ENCODE measurements at regions not wholly inside any gene's neighbourhood (a gene's known extent, or its start where the extent isn't known, plus 50 kb on each side); places are given as distances from the start of the nearest gene placed in this dataset.
"Not testable (repeated sequence)": the region's sequence is repeated elsewhere in the genome, so short reads cannot be mapped to it uniquely, and the experiment has no call there.

DNA sequence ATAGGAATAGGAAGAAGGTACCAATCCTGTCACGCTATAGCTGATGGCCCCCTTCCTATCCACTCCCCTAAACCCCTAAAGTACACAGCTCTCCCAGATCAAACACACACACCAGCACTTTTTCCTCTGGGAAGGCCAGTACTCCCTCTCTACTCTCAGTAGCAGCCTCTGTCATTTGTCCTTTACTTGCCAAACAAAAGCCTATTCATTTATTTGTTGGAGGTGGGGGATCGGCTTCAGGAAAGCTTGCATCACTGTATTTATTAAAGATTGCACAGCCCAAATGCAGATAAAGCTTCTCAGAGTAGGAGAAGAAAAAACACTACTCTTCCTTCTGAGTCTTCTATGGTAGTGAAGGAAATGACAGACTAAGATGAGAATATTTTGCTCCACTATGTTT lies 429.7 kb upstream of the RASGRP1 start:
- DNase-seq: no peak

GRCh38 chr15:38996111-38996631 lies 431.6 kb upstream of the RASGRP1 start:
- DNase-seq: no peak

DNA sequence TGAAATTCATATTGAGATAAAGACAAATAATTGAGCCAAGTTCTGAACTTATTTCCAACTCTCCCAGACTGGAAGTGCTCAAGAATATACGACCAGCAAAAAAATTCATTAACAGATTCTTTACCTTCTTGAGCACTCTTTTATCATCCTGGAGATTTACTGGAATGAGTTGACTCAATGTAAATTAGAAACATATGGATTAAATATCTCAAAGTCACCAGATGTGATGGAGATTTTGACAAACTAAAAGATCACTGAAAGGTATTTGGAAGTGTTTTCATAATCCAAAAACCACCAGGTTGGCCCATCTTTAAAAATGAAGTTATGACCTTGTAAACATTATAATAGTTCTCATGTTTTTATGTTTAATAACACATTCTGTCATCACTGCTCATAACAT lies 433.2 kb upstream of the RASGRP1 start:
- no peak for DNase-seq

DNA sequence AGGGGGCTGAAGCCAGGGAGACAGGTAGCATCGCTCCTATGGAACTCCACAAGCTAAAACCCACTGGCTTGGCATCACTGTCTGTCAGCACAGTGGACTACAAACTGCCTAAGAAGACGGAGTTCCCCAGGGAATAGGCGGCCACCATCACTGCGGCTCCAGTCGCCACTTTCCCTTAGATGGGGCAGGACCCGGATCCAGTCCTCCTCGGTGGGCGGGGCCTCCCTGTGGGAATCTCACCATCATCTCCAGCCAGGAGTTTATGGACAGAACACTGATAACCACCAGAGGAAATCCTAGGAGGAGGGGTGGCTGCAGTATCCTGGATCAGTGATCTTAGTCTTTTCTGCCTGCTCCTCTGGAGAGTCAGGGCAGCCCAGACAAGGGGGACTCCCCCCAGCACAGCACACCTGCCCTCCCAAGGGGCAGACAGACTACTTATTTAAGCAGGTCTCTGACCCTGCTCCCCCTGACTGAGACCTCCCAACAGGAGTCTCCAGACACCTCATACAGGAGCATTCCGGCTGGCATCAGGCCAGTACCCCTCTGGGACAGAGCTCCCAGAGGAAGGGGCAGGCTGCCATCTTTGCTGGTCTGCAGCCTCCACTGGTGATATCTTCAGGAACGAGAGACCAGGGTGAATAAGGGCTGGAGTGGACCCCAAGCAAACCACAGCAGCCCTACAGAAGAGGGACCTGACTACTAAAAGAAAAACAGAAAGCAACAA lies 435.6 kb upstream of the RASGRP1 start:
- no peak for DNase-seq

DNA sequence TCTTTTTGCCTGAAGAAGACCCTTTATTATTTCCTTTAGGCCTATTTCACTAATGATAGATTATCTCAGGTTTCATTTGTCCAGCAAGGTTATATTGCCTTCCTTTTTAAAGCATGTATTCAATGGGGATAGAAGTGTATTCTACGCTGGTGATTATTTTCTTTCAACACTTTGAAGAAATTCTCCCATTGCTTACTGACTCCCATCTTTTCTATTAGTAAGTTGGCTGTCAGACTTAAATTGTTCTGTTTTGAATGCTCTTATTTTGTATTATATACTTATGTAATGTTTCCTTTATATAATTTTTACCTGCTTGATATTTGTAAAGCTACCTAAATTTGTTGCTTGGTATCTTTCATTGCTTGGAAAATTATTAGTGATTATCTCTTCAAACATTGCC lies 445.1 kb upstream of the RASGRP1 start:
- no peak for DNase-seq

- DNase-seq: not testable (repeated sequence)
Observed at GRCh38 chr15:39011066-39011465, 446.5 kb upstream of the RASGRP1 start.

DNA sequence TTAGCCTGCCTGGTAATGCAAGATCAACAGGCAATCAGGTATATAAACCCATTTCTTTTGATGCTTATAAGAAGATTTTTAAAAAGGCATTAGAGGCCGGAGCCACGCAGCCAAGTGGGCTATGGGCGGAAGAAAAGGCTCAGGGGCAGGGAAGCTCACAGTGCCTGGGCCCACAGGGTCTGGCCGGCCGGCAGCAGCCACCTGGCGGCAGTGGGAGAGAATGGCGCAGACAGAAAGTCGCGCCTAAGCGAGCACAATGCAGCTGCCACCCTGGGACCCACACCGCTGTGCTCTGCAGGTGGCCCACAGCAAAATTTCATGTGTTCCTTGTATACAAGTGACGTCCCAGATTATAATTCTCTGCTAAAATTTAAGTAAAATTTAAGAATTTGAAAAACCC lies 448.6 kb upstream of the RASGRP1 start:
- DNase-seq: no peak

DNA sequence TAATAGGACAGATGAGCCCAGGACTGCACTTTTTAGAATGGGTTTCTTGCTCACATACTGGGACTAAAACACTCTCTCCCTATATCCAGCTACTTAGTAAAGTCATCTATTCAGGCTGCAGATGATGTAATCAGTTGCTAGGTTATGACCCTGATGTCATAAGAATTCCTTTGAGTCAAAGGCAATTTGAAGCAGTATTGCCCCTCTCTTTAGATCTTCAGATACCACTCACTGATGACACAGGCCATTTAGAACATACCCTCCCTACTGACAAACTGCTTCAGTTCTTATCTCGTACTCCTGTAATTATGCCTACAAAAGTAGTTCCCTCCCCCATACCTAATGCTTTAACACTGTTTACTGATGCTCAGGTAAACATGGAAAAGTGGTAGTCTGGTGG lies 450.1 kb upstream of the RASGRP1 start:
- DNase-seq: no peak

DNA sequence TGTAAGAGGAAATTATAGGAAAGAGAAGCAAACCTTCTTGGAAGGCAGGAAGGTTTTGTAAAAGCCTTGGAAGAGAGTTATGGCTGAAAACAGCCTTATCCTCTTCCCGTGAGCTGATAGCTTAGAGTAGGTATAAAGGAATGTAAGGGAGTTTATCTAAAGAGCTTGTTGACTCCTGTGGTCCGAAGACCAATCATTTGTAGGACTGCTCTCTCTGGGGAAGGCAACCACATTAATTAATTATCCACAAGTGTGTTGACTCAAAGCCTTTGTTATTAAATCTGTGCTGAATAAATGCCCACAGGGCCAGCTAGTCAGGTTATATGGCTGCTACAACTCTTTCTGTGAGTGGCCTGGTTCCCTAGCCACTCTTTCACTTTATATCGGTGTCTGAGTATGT lies 452.1 kb upstream of the RASGRP1 start:
- no peak for DNase-seq

- DNase-seq: no peak
Observed at GRCh38 chr15:39018966-39019365, 454.4 kb upstream of the RASGRP1 start.

- no peak for DNase-seq
Observed at GRCh38 chr15:39021341-39021740, 456.7 kb upstream of the RASGRP1 start.

DNA sequence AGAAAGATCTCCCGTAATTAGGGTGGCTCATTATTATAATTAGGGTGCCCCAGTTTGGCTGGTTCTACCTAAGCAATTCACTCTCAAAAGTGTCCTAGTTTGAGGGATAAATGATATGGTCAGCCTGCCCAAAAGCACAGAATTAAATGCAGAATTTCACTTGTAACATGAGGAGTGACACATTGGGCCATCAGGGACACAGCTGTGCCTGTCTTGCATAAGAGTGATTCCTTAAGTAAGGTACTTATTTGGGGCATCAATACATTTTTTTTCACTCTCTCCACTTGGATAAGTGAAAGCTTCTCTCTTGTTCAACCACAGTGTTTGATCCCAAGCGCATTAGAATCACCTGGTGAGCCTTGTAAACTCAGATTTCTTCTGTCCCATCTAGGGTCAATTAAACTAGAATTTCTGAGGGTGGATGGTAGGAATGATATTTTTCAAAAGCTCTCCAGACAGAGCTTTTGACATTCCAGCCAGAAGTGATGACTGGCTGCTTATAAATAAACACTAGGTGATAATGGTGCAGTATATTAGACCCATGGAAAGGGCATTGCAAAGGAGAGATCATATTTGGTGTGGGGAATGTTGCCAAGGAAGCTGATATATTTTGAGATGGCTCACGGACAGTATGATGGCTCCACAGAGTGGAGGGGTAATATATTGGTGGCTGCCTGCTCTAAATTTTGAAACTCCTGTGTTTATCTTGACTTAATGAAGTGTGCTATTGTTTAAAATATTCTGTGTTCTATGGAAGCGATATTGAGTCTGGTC lies 458.1 kb upstream of the RASGRP1 start:
- DNase-seq: no peak

DNA sequence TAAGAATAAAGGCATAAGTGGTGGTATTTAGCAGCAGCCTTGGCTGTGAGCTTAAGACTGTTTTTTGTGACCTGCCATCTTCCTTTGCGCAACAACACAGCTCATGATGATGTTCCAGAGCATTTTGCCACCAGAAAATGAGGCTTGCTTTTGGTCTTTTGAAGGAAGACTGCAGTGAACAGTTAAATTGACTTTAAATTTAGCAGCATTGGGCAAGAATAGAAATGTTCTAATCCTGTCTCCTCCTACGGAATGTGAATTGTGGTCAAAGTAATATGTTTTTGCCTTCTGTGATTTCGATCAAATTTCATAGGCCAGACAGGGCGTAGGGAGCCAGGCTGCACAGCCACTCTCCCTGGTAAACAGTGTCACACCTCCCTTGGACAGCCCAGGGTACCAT lies 460.7 kb upstream of the RASGRP1 start:
- DNase-seq: no peak

- DNase-seq: no peak
Observed at GRCh38 chr15:39025881-39026280, 461.3 kb upstream of the RASGRP1 start.

GRCh38 chr15:39028069-39028468 lies 463.5 kb upstream of the RASGRP1 start:
- no peak for DNase-seq

- DNase-seq: no peak
Observed at GRCh38 chr15:39029741-39030140, 465.1 kb upstream of the RASGRP1 start.

DNA sequence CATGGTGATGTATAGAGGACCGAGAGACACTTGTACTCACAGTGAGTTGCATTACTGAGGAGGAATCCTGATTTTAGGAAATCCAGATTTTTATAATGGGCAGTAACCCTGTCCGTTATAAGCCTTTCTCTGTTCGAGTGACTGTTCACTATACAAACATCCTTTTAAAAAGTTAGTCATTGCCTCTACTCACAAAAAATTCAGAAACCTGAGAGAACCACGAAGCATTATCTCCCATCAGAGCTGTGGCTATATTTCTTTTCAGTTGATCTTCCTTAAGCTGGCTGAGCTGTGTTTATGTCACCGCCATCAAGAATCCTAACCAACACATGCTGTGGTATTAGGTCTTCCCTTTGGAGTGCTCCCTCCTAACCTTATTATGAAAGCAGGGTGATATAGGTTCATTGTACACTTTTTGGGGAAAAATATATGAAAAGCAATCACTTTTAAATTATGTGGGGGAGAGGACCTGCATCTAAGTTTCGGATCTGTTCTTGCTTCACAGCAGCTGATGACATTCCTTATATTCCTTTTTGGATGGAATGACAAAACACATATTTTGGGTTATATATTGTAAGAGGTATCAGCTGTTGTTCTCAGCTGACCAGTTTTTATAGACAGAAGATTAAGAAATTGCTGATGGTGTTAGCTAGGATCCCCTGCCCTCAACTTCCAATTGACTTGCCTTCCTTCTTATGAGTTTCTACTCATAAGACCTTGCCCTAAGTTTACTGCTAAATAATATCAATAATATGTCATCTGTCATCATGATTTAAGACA lies 465.9 kb upstream of the RASGRP1 start:
- no peak for DNase-seq

DNA sequence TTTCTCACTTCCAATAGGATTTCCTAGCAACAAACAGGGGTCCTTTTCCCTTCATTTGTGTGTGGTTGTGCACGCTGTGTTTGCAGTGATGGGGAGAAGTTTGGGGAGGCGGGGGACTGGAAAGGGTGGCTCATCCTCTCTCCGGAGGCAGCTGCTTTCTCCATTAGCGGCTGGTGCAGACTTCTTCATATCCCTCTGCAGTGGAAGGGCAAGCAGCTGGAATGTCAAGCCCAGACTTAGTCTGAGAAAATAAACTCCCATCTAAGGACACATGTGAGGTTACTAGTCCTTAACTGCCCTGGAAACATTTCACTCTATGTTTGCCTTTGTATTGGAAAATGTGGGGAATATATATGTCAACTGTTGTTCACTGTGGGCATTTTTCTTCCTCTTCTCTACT lies 467.0 kb upstream of the RASGRP1 start:
- no peak for DNase-seq

GRCh38 chr15:39034816-39035215 lies 470.2 kb upstream of the RASGRP1 start:
- no peak for DNase-seq

DNA sequence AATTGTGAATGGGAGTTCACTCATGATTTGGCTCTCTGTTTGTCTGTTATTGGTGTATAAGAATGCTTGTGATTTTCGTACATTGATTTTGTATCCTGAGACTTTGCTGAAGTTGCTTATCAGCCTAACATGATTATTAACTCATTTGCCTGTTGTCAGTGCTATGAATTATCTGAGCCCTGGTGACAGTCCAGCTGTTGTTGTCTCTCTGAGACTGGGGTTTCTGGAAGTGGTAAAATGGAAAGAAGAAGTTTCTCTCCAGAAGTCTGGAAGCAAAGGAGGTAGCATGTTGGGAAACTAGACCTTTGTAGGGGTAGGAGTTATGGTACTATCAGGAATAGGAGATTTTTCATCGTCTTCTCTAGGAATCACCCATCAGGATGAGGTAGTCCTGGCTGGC lies 473.0 kb upstream of the RASGRP1 start:
- not testable (repeated sequence) for DNase-seq

DNA sequence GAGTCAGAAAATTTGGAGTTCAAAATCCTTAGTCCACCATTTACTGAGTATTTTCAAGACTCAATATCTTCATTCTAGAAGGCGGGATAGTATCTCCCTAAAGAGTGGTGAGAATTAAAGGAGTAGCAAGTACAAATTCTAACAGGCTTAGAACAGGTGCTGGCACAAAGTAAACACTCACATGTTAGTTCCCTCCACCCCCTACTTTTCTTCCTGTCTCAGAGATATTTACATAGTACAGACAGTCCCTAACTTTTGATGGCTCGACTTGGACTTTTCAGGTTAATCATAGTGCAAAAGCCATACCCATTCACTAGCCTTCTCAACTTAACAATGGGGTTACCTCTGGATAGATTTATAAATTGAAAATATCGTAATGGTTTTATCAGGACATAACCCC lies 476.2 kb upstream of the RASGRP1 start:
- no peak for DNase-seq

GRCh38 chr15:39041979-39042495 lies 477.4 kb upstream of the RASGRP1 start:
- DNase-seq: no peak

DNA sequence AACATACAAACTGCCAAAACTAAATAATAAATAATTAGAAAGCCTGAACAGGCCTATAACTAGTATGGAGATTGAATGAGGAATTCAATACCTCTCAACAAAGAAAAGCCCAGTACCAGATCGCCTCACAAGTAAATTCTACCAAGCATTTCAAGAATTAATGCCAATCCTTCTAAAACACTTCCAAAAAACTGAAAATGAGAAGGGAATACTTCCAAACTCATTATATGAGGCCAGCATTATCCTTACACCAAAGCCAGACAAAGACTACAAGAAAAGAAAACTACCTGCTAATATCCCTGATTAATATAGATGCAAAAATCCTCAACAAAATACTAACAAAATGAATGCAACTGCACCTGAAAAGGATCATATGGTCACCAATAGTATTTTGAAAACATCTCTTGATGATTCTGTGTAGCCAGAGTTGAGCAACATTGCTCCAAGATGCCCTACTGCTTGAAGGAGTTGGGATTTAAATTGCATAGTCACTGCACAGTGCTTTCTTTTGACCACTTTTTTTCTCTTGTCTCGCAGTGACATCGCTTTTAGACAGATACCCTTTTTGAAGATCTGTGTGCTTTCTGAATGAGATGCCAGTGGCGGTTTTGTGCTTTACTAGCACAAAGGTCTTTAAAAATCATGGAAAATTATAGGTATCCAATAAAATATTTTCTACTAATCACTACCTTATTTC lies 487.2 kb upstream of the RASGRP1 start:
- no peak for DNase-seq

All from NCI-H1436 treated with DMSO at 0.1 percent for 48 hours (cell line).